Upper lobe of right lung (tissue), 1 donor: ENCODE measurements at regions not wholly inside any gene's neighbourhood (a gene's known extent, or its start where the extent isn't known, plus 50 kb on each side); places are given as distances from the start of the nearest gene placed in this dataset.
"Not testable (repeated sequence)": the region's sequence is repeated elsewhere in the genome, so short reads cannot be mapped to it uniquely, and the experiment has no call there.

ENCODE experiments used
- ATAC-seq: fragments of 200-7000 bp; cut with Tn5 transposase; one replicate; pipeline ENCODE4 v1.9.1; 2020; ENCODE audit warnings: mild to moderate bottlenecking, moderate library complexity
- DNase-seq: peaks from one replicate; pipeline ENCODE4 v3.0.0-alpha.2; 2020
- H3K27ac ChIP-seq: fragments of 200-600 bp; one replicate; pipeline ENCODE4 v1.8.0; 2022
- H3K27me3 ChIP-seq: fragments of 200-600 bp; one replicate; pipeline ENCODE4 v1.8.0; 2022; ENCODE audit warnings: mild to moderate bottlenecking
- H3K36me3 ChIP-seq: fragments of 200-600 bp; one replicate; pipeline ENCODE4 v1.8.0; 2022
- H3K4me1 ChIP-seq: fragments of 200-600 bp; one replicate; pipeline ENCODE4 v1.8.0; 2022
- H3K4me3 ChIP-seq: fragments of 200-600 bp; one replicate; pipeline ENCODE4 v1.8.0; 2022; ENCODE audit warnings: mild to moderate bottlenecking
- H3K9me3 ChIP-seq: fragments of 200-600 bp; one replicate; pipeline ENCODE4 v1.8.0; 2022
- CTCF ChIP-seq: fragments of 200-600 bp; IDR thresholded peaks from one replicate; pipeline ENCODE4 v1.8.0; 2022; ENCODE audit warnings: antibody characterized with exemption
- intact Hi-C: fragments of 100-400 bp; cut with DNase I; formaldehyde crosslinking; loops from one replicate; pipeline ENCODE4 v1.11.0; 2022
- donor health status: DM: no; HTN: yes; CAD: no; lungs with severe emphysema.

GRCh38 chr1:238438311-238439270 lies 547.9 kb upstream of the ZP4 start:
- H3K9me3 ChIP-seq, result no peaks in the 10 kb centered on the region
- no peaks in the 10 kb centered on the region for H3K4me1 ChIP-seq
- H3K36me3 ChIP-seq, result no peaks in the 10 kb centered on the region
- intact Hi-C loops, result no loop called here
- H3K27ac ChIP-seq, result no peak overlapping the region
- no peak overlapping the region for H3K4me3 ChIP-seq
- DNase-seq, result no peak
- ATAC-seq, result no peak
- TF ChIP-seq CTCF, result no peak
- H3K27me3 ChIP-seq, result no peaks in the 10 kb centered on the region

GRCh38 chr1:238429703-238430102 lies 539.0 kb upstream of the ZP4 start:
- ATAC-seq, H3K36me3 ChIP-seq, DNase-seq, H3K4me1 ChIP-seq, H3K27ac ChIP-seq, H3K27me3 ChIP-seq, H3K9me3 ChIP-seq, H3K4me3 ChIP-seq, intact Hi-C loops: not testable (repeated sequence)

- H3K27ac ChIP-seq, result no peak overlapping the region
- DNase-seq (no peak), ATAC-seq (no peak)
- no peaks in the 10 kb centered on the region for H3K4me1 ChIP-seq
- TF ChIP-seq CTCF, result no peak
- intact Hi-C loops, result no loop called here
- H3K9me3 ChIP-seq, result no peaks in the 10 kb centered on the region
- H3K36me3 ChIP-seq, result no peaks in the 10 kb centered on the region
- no peak overlapping the region for H3K4me3 ChIP-seq
- H3K27me3 ChIP-seq, result no peaks in the 10 kb centered on the region
Observed at GRCh38 chr1:238419209-238419608, 528.5 kb upstream of the ZP4 start.

GRCh38 chr1:238409932-238410331 lies 519.2 kb upstream of the ZP4 start:
- Histone ChIP-seq H3K36me3 (no peaks in the 10 kb centered on the region), H3K27ac (no peak overlapping the region), H3K4me3 (no peak overlapping the region), H3K9me3 (no peaks in the 10 kb centered on the region), H3K4me1 (no peaks in the 10 kb centered on the region), H3K27me3 (no peaks in the 10 kb centered on the region)
- DNase-seq (no peak), ATAC-seq (no peak)
- intact Hi-C loops, result no loop called here
- no peak for TF ChIP-seq CTCF

- H3K9me3 ChIP-seq, result no peaks in the 10 kb centered on the region
- no peak overlapping the region for H3K27ac ChIP-seq
- no peak overlapping the region for H3K4me3 ChIP-seq
- no peak for TF ChIP-seq CTCF
- H3K27me3 ChIP-seq, result no peaks in the 10 kb centered on the region
- intact Hi-C loops, result no loop called here
- no peaks in the 10 kb centered on the region for H3K36me3 ChIP-seq
- ATAC-seq (no peak), DNase-seq (no peak)
- H3K4me1 ChIP-seq, result no peaks in the 10 kb centered on the region
Observed at GRCh38 chr1:238409191-238409850, 518.6 kb upstream of the ZP4 start.

- intact Hi-C loops, result no loop called here
- ATAC-seq (no peak), DNase-seq (no peak)
Observed at GRCh38 chr1:238408737-238409136, 518.0 kb upstream of the ZP4 start.

More at GRCh38 chr1:238408737-238409136, 518.0 kb upstream of the ZP4 start:
- Histone ChIP-seq H3K27ac (no peak overlapping the region), H3K4me3 (no peak overlapping the region), H3K4me1 (no peaks in the 10 kb centered on the region), H3K27me3 (no peaks in the 10 kb centered on the region), H3K9me3 (no peaks in the 10 kb centered on the region), H3K36me3 (no peaks in the 10 kb centered on the region)
- TF ChIP-seq CTCF, result no peak
